ENCODE measurements at regions not wholly inside any gene's neighbourhood (a gene's known extent, or its start where the extent isn't known, plus 50 kb on each side); places are given as distances from the start of the nearest gene placed in this dataset.

DNA sequence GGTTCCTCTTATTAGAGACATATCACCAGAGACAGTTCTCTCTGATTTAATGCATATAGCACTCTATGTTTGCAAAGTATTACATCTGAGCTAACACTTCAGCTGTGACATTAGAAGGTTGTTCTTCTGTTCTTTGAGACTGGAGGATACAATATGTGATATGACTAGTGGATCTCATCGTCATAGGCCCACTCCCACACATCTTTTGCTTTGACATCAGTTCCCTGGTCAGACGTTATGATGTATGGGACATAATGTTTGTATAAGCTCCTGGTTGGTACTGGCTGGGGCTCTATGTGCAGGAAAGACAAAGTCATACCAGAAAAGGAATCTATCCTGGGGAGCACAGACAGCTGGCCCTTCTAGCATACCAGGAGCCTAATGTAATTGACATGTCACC is 57.7 kb upstream of the MAML3 start:
- TF ChIP-seq EZH2phosphoT487 (IDR thresholded peaks at IDR 0.05; ENCODE audit: borderline replicate concordance, low read length), result no peak
- TF ChIP-seq, protein P1, sequence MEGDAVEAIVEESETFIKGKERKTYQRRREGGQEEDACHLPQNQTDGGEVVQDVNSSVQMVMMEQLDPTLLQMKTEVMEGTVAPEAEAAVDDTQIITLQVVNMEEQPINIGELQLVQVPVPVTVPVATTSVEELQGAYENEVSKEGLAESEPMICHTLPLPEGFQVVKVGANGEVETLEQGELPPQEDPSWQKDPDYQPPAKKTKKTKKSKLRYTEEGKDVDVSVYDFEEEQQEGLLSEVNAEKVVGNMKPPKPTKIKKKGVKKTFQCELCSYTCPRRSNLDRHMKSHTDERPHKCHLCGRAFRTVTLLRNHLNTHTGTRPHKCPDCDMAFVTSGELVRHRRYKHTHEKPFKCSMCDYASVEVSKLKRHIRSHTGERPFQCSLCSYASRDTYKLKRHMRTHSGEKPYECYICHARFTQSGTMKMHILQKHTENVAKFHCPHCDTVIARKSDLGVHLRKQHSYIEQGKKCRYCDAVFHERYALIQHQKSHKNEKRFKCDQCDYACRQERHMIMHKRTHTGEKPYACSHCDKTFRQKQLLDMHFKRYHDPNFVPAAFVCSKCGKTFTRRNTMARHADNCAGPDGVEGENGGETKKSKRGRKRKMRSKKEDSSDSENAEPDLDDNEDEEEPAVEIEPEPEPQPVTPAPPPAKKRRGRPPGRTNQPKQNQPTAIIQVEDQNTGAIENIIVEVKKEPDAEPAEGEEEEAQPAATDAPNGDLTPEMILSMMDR (IDR thresholded peaks at IDR 0.05; ENCODE audit: low read depth, low read length, poor library complexity, severe bottlenecking), result no peak

Measured in DOHH2 (cell line).